HepG2 (cell line): ENCODE measurements at regions not wholly inside any gene's neighbourhood (a gene's known extent, or its start where the extent isn't known, plus 50 kb on each side); places are given as distances from the start of the nearest gene placed in this dataset.

Source experiments
- ATAC-seq: fragments of 200-7000 bp; cut with Tn5 transposase; 3 replicates; pipeline ENCODE4 v1.9.1; 2020; ENCODE audit warnings: mild to moderate bottlenecking, moderate library complexity
- BruUV-seq: library from RNA; stranded (reverse); fragments of 400-500 nt; replicated peaks from 2 replicates; lab custom pipeline; 2021; lab: Mats Ljungman, UMichigan
- CTCF ChIA-PET: fragments of 300-600 bp; formaldehyde crosslinking; extraction: SDS; loops from one replicate; lab custom pipeline; 2021; ENCODE audit warnings: low total read pairs, inconsistent platforms, low intra/inter-chr PET ratio; lab: Yijun Ruan, JAX
- POLR2A ChIA-PET: fragments of 350-600 bp; sonication (Branson Sonifier 250); formaldehyde crosslinking; loops from one replicate; lab custom pipeline; 2020; ENCODE audit warnings: antibody characterized with exemption, inconsistent platforms; lab: Yijun Ruan, JAX
- DNase-seq: peaks from one replicate; pipeline ENCODE4 v3.0.0-alpha.2; 2015; ENCODE audit warnings: low spot score
- FAIRE-seq: peaks from 3 replicates; lab custom pipeline; 2011; peaks lifted over from hg19 to GRCh38; lab: Jason Lieb, UNC
- H2AFZ ChIP-seq: one replicate; pipeline ENCODE4 v1.6.1; 2011; ENCODE audit warnings: low read length, inconsistent platforms
- H3K27ac ChIP-seq: fragments of 300-600 bp; 3 replicates; pipeline ENCODE4 v1.8.0; 2011; ENCODE audit warnings: mixed run types, mild to moderate bottlenecking, mixed read lengths, low read length, inconsistent platforms; ENCODE audit not compliant: insufficient read depth; ENCODE audit errors: extremely low read length
- H3K27me3 ChIP-seq, 2 experiments: fragments of 200-600 bp in 1 of 2; 2 replicates in 1 of 2; 3 replicates in 1 of 2; pipeline versions ENCODE4 v1.6.0 to v1.8.0; 2011; ENCODE audit warnings: low read length in 2 of 2, mild to moderate bottlenecking in 2 of 2, moderate library complexity in 2 of 2, inconsistent platforms in 1 of 2; ENCODE audit not compliant: insufficient read depth in 2 of 2, control insufficient read depth in 1 of 2
- H3K36me3 ChIP-seq, 2 experiments: fragments of 200-600 bp in 1 of 2; replicated peaks in 1 of 2; 2 replicates in 1 of 2; 3 replicates in 1 of 2; pipeline versions ENCODE4 v1.5.1 to v1.8.0; 2011; ENCODE audit warnings: low read length in 2 of 2, inconsistent platforms in 1 of 2; ENCODE audit not compliant: insufficient read depth in 2 of 2, control insufficient read depth in 1 of 2
- H3K4me1 ChIP-seq: 2 replicates; pipeline ENCODE4 v1.5.1; 2012; ENCODE audit warnings: low read length, inconsistent platforms; ENCODE audit not compliant: insufficient read depth
- H3K4me2 ChIP-seq: 2 replicates; pipeline ENCODE4 v1.6.0; 2011; ENCODE audit warnings: low read depth, low read length, inconsistent platforms
- H3K4me3 ChIP-seq, 3 experiments: fragments of 200-600 bp in 1 of 3; sonication (generic), shearing (Covaris generic) in 1 of 3; replicated peaks in 1 of 3; 2 replicates each; pipeline ENCODE4 v1.5.1; 2011 to 2016; ENCODE audit warnings: low read length in 3 of 3, inconsistent platforms in 2 of 3, low read depth in 2 of 3, mild to moderate bottlenecking in 2 of 3, control low read depth in 1 of 3, mixed read lengths in 1 of 3; ENCODE audit not compliant: insufficient read depth in 1 of 3
- H3K79me2 ChIP-seq: one replicate; pipeline ENCODE4 v1.6.1; 2011; ENCODE audit warnings: low read length, inconsistent platforms; ENCODE audit not compliant: insufficient read depth
- H3K9ac ChIP-seq: 2 replicates; pipeline ENCODE4 v1.6.0; 2011; ENCODE audit warnings: mild to moderate bottlenecking, low read depth, low read length, inconsistent platforms; ENCODE audit not compliant: insufficient read depth
- H3K9me3 ChIP-seq: 2 replicates; pipeline ENCODE4 v1.5.1; 2012; ENCODE audit warnings: mild to moderate bottlenecking, low read length
- H4K20me1 ChIP-seq: 2 replicates; pipeline ENCODE4 v1.6.0; 2011; ENCODE audit warnings: inconsistent platforms, mild to moderate bottlenecking, low read length, moderate library complexity; ENCODE audit not compliant: insufficient read depth
- RAD21 ChIP-seq: fragments of 450-650 bp; formaldehyde crosslinking; IDR thresholded peaks from 2 replicates; pipeline ENCODE4 v1.5.0; 2020; ENCODE audit warnings: mild to moderate bottlenecking
- RFX5 ChIP-seq: IDR thresholded peaks from 2 replicates; pipeline ENCODE4 v1.6.1; 2011; ENCODE audit warnings: low read depth, low read length, improper control_type of control experiment
- SMC3 ChIP-seq: IDR thresholded peaks from 2 replicates; pipeline ENCODE4 v1.6.1; 2011; ENCODE audit warnings: low read length, improper control_type of control experiment
- STAG1 ChIP-seq: sonication (generic); formaldehyde crosslinking; IDR thresholded peaks from 2 replicates; pipeline ENCODE4 v1.4.0; 2020; ENCODE audit warnings: missing genetic modification reagents
- TRIM24 ChIP-seq: sonication (generic); formaldehyde crosslinking; IDR thresholded peaks from 2 replicates; pipeline ENCODE4 v1.8.0; 2022; ENCODE audit warnings: mild to moderate bottlenecking, missing genetic modification reagents
- WGBS: methylation state at CpG from one replicate; pipeline ENCODE4 v1.1.6; 2017; ENCODE audit warnings: low lambda C conversion rate; 5-methylcytosine and 5-hydroxymethylcytosine counted together
- in situ Hi-C: cut with HindIII; loops from 2 replicates; pipeline ENCODE4 v1.10.0; 2017; ENCODE audit warnings: low pct_unique_long_range_greater_than_20kb; ENCODE audit not compliant: extremely low pct_ligation_motif_present
- intact Hi-C: fragments of 100-400 bp; cut with micrococcal nuclease; formaldehyde crosslinking; loops from one replicate; pipeline ENCODE4 v1.10.0; 2022; ENCODE audit not compliant: unreplicated experiment
- TF ChIP-seq, protein P1 (sequence below): sonication (generic); formaldehyde crosslinking; IDR thresholded peaks from 2 replicates; pipeline ENCODE4 v1.5.0; 2020; ENCODE audit warnings: mild to moderate bottlenecking, missing genetic modification reagents, moderate library complexity

DNA sequence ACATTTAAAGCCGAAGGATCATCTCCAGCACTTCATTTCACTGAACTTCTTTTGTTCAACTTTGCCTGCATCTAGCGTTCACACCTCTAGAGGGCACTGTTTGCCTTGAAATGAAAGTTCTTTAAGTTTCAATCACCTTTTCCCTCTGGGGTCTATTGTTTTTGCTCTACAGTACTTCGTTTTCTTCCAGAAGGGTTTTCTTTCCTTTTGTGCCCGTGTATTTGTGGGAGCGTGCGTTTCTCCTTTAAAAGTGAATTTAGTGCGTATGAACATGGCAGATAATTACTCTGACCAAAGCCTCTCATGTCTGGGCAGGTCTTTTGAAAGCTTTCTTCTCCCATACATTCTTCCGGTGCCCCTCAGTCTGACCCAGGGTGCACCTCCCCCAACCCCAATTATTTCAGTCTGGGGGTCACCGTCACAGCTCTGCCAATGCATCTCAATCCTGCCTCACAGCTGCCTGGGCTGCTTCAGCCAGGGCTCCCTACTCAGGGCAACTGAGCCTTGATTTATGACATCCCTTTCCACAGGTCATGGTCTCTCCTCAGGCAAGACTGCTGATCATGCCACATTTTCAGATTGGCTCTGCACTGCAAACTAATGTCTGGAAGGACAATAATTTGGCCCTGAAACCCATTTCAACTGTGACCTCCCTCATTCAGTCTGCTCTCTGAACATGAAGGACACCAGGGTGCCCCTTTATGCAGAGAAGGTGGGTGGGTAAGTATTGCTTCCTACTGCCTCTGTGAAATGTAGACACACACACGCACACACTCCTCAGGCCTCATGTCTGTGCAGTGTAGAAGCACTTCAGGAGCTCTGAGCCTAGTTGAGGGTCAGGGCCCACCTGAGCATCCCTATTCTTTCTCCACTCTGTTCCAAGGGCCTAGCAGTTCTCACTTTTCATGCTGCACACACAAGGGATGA is 88.6 kb downstream of the NUF2 start:
- no peaks in the 10 kb centered on the region for H4K20me1 ChIP-seq
- no peaks in the 10 kb centered on the region for H3K36me3 ChIP-seq
- in situ Hi-C loops = loop anchor here (5.0 to 10.0 kb wide), 2 partner anchors 1204 to 1372 kb away; no protein-coding TSS in a partner anchor
- H3K79me2 ChIP-seq = no peaks in the 10 kb centered on the region
- H3K27me3 ChIP-seq = peaks cover 0 to 7% of the 10 kb centered on the region in 2 experiments; a peak in 1 of 5 replicates
- H3K9me3 ChIP-seq = no peaks in the 10 kb centered on the region
- FAIRE-seq (peak; percentile 74), DNase-seq (peak; percentile 51), ATAC-seq (peak; percentile 59)
- no peak overlapping the region for H3K27ac ChIP-seq
- peak; percentile 70 for TF ChIP-seq STAG1 (CRISPR knock-in tag)
- TF ChIP-seq TRIM24 (CRISPR knock-in tag) = no peak
- TF ChIP-seq RFX5 = no peak
- TF ChIP-seq SMC3 = peak; percentile 47
- TF ChIP-seq RAD21 (CRISPR knock-in tag) = peak; percentile 45; the same call in 1 of the 2 replicates
- TF ChIP-seq, protein P1, sequence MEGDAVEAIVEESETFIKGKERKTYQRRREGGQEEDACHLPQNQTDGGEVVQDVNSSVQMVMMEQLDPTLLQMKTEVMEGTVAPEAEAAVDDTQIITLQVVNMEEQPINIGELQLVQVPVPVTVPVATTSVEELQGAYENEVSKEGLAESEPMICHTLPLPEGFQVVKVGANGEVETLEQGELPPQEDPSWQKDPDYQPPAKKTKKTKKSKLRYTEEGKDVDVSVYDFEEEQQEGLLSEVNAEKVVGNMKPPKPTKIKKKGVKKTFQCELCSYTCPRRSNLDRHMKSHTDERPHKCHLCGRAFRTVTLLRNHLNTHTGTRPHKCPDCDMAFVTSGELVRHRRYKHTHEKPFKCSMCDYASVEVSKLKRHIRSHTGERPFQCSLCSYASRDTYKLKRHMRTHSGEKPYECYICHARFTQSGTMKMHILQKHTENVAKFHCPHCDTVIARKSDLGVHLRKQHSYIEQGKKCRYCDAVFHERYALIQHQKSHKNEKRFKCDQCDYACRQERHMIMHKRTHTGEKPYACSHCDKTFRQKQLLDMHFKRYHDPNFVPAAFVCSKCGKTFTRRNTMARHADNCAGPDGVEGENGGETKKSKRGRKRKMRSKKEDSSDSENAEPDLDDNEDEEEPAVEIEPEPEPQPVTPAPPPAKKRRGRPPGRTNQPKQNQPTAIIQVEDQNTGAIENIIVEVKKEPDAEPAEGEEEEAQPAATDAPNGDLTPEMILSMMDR (CRISPR knock-in tag) = peak; percentile 76
- H3K4me1 ChIP-seq = no peaks in the 10 kb centered on the region
- H3K9ac ChIP-seq = no peak overlapping the region
- H3K4me3 ChIP-seq = no peak overlapping the region
- intact Hi-C loops = loop anchor here (1.0 to 2.0 kb wide), 5 partner anchors 49 to 1663 kb away; no protein-coding TSS in a partner anchor
- no TSS peak for BruUV-seq
- ChIA-PET POLR2A (no interaction called here), CTCF (interaction anchor here (1.1 to 2.6 kb wide), 4 partner anchors 1207 to 1666 kb away, joined by 3 to 12 read pairs (median 8); no protein-coding TSS in a partner anchor)
- WGBS = 13% methylated on average over 9 of the region's 10 CpGs
- H3K4me2 ChIP-seq = no peak overlapping the region
- no peak overlapping the region for H2AFZ ChIP-seq
